NCI-H1694 (cell line): ENCODE measurements at regions not wholly inside any gene's neighbourhood (a gene's known extent, or its start where the extent isn't known, plus 50 kb on each side); places are given as distances from the start of the nearest gene placed in this dataset.
A peak's percentile ranks its signal among the peaks of the same experiment; 100 is the strongest.

Experiments used
- DNase-seq: peaks from one replicate; lab custom pipeline; 2025; lab: John Stamatoyannopoulos, UW

- DNase-seq: no peak
These were observed 156.3 kb downstream of the SLC7A11 start for GRCh38 chr4:138085736-138086305.

DNA sequence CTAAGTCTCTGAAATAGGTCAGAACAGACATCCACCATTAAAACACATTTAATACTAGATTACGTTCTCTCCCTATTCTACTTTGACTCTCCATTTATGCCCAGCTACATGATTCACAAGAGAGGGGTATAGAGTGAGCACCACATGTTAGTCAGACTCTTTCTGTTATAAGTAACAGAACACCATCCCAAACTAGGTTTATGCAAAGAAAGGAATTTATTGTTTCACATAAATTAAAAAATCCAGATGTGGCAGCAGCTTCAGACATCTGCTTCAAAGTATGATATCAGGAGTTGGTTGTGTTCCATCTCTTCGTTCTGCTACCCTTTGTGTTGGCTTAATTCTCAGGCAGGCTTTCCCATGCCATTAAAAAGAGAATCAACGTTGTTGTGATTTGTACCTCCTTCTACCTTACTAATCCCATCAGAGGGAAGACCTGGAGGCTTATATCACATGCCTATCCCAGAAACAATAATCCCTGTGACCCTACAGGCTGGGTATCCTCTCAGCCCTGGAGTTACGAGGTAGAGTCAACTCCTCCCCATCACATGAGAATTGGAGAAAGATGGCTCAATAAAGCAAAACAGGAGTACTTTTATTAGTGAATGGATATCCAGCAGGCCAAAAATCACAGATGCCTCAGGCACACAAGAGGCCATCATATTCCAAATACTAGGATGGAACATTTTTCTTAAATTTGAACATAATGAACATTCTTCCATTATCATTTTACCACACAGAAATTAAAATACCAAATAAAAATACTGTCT lies 163.2 kb downstream of the SLC7A11 start:
- DNase-seq: no peak

GRCh38 chr4:138078253-138078652 lies 163.9 kb downstream of the SLC7A11 start:
- DNase-seq: no peak

GRCh38 chr4:138076561-138076960 lies 165.6 kb downstream of the SLC7A11 start:
- no peak for DNase-seq

- no peak for DNase-seq
These were observed 171.3 kb downstream of the SLC7A11 start for GRCh38 chr4:138070816-138071215.

- DNase-seq: no peak
These were observed 178.6 kb downstream of the SLC7A11 start for GRCh38 chr4:138063581-138063980.

DNA sequence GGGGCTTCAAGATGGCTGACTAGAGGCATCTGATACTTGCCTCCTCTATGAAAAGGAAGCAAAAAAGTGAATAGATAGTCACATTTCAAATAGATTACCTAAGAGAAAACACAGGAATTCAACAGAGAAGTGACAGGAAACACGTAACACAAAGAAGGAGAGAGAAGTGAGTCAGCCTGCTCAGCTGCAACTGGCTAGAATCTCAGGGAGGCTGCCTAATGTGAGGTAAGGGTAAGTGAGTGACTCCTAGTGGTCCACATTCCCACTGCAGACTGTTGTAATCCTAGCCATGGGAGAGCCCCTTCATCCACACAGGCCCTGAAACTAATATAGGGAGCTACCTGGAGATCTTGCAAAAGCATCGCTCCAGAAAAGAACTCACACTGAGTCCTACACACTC lies 179.2 kb downstream of the SLC7A11 start:
- no peak for DNase-seq

DNA sequence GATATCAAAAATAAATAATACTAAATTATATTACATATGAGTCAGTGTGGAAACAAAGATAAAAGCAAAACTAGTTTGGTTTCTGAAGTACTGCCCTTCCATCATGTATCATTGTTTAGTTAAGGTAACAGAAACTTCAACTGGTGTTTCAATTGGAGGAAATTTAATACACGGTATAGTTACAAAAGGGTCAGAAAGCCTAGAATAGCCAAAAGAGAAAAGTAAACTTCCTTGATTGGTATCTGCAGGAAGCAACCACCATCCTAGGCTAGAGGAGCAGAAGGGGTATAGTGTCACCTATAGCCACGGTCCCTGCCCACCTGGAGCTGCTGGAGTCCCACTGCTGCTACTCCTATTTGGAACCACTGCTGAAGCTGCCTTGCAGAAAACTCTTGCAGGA lies 185.6 kb downstream of the SLC7A11 start:
- DNase-seq: no peak

DNA sequence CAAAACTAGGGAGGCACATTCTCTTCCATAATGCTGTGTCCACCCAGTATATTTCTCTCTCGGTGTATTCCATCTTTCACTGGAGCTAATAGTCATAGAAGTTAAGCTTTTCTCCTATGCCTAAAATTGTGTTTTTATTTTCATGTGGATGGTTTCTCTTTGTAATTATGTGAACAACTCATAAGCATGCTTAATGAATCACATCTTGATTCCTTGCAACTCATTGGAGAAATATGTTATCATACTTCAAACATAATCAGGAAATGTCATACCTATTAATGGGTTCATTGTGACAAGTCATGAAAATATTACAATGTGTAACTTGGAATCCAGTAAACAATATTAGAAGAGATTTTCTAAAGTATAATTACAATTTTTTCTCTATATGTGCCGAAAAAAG lies 186.3 kb downstream of the SLC7A11 start:
- DNase-seq: no peak

DNA sequence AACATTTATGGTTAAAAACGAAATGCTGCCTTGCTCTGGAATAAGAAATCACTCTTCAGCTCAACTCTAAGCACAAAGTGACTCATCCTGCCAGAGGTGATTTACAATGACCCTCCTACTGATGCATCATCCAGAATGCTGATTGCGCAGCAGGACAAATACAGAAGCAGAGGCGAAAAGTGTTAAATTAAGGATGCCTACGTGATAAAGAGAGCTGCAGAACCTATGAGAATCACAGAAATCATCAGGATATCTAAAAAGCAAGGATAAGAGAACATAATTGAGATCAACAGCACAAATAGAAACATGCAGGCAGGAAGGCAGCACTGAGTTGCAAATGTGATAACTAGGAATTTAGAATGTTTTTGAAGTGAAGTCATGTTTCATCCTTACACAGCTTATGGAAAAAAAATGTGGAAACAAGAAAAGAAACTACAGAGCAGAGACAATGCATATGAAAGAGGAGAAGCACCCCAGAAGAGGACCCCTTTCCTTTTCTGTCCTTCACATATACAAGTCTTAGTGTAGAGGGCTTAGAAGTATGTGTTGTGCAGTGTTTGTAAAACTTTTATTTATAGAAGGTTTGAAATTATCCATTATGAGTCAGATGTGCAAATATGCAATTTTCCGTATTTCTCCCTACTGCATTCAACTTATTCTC lies 188.4 kb downstream of the SLC7A11 start:
- DNase-seq: no peak

DNA sequence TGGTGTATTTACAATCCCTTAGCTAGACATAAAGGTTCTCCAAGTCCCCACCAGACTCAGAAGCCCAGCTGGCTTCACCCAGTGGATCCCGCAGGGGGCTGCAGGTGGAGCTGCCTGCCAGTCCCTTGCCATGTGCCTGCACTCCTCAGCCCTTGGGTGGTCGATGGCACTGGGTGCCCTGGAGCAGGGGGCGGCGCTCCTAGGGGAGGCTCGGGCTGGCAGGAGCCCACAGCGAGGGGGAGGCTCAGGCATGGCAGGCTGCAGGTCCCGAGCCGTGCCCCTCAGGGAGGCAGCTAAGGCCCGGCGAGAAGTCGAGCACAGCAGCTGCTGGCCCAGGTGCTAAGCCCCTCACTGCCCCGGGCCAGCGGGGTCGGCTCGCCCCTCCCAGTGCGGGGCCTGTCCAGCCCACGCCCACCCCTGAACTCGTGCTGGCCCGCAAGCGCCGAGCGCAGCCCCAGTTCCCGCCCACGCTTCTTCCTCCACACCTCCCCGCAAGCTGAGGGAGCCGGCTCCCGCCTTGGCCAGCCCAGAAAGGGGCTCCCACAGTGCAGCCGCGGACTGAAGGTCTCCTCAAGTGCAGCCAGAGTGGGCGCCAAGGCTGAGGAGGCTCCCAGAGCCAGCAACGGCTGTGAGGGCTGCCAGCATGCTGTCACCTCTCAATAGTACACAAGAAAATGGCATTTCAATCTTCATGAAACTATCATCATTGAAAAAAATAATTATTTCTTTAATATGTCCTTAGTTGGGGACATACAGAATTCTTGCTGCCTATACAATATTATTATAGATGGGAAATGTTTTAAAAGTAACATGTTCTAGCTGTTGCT lies 189.1 kb downstream of the SLC7A11 start:
- no peak for DNase-seq

DNA sequence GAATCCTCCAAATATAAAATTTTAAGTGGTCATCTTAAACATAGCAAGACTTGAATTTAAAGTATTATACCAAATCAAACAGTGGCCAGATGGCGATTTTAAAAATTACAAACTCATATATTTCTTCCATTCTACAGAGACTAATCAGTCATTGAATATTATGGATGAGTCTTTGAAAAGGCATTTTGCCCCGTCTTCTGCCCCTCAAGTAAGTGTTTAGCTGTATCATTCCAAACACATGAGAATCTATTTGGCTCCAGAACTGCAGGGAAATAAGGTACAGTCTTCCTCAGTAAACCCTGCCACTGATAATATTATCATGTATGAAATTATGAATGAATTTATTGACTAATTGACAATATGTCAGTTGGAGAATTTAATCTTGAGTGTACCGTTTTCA lies 191.0 kb downstream of the SLC7A11 start:
- no peak for DNase-seq

DNA sequence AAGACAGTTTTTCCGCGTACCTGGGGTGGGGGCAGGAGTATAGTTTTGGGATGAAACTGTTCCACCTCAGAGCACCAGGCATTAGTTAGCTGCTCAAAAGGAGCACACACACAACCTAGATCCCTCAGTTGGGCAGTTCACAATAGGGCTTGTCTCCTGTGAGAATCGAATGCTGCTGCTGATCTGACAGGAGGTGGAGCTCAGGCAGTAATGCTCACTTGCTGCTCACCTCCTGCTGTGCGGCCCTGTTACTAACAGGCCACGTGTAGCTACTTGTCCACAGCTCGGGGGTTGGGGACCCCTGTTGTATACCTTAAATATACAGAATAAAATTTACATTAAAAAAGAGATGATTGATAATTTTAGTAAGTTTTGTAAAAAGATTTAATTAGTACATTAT lies 191.5 kb downstream of the SLC7A11 start:
- DNase-seq: no peak

DNA sequence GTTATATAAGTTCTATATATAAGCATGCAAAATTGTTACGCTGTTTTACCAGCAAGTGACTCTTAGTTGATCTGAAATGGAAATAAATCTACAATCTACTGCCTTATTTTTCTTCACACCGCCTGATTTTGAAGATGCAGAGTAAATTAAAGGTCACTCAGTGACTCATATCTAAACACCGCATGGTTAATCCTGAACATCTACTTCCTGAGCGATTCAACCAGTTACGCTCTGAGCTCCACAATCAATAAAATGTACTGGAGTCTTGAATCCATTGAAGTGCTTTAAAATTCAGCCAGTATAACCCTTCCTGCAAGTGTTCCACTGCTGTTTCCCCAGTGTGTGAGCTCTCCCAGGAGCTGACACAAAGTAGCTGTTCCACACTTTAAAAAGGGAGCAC lies 192.8 kb downstream of the SLC7A11 start:
- no peak for DNase-seq

DNA sequence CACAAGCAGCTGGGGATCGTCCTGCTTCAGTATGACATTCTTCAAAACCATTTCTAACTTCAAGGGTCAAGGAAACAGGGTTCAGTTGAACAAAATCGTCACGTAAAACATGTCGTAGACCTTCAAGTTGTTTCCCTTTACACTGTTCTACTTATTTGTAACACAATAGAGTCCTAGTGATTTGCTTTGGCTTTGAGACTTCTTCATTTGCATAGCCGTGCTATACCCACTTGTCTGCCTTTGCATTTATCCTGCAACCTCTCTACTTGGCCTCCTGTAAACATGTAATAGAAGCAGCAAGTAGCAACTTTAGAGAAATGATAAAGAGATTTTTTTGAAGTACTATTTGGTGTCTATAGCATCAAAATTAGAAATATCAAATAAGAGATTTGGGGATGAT lies 194.9 kb downstream of the SLC7A11 start:
- no peak for DNase-seq

- DNase-seq: no peak
These were observed 197.1 kb downstream of the SLC7A11 start for GRCh38 chr4:138045036-138045435.

- no peak for DNase-seq
These were observed 203.1 kb downstream of the SLC7A11 start for GRCh38 chr4:138039010-138039409.

- no peak for DNase-seq
These were observed 204.5 kb downstream of the SLC7A11 start for GRCh38 chr4:138037696-138038095.

GRCh38 chr4:138035781-138036258 lies 206.3 kb downstream of the SLC7A11 start:
- peak; percentile 44 for DNase-seq

DNA sequence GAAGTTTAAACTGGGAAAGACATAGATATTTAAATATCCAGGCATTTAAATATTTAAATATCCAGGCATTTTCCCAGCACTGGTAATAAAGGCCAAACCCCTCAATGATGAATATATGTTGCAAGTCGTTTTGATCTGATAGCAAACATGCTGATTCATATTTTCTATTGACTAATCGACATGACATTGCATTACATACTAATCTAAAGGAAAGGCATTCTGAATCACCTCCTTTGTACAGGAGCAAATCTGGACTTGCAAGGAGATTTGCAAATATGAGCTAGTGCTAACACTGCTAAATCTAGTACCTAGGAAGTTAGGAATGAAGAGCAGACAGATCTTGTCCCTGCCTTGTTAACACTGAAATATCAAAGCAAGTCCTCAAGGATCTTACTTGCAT lies 207.3 kb downstream of the SLC7A11 start:
- no peak for DNase-seq

DNA sequence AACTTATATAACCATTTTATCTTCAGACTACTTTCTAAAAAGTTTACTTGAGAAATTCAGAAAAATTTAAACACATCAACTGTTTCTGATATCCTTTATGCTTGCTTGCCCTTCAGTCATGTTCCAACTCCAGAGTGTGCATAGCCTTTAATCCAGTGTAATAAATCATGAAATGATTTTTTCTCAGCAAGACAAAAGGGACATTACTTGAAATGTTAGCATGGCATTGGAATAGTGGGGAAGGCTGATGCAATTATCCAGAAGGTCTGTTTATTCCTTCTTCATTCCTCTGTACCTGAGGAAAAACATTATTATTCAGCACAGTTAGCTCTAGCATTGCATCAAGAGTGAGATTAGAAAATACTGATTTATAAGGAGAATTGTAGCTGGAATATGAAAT lies 209.9 kb downstream of the SLC7A11 start:
- no peak for DNase-seq

DNA sequence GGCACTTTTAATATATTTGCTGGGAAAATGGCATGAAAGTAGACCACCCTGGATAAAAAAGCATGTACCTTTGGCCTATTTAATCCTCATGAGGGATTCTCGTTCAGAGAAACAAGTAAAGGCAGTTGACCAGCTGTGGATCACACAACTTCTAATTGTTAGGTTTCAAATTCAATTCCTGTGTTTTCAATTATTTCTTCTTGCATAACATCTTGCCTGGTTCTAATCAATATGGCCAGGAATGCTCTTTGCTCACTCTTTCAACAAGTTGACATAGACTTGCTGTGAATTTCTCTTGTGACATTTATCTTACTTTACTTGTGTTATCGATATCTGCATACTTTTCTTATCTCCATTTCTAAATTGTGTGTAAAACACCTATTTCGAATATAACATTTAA lies 211.8 kb downstream of the SLC7A11 start:
- no peak for DNase-seq
